CD4-positive, CD25-positive, alpha-beta regulatory T cell (primary cell): ENCODE measurements at regions not wholly inside any gene's neighbourhood (a gene's known extent, or its start where the extent isn't known, plus 50 kb on each side); places are given as distances from the start of the nearest gene placed in this dataset.

Source experiments
- ATAC-seq, 2 donors: fragments of 150-1000 bp; cut with Tn5 transposase; one replicate each; pipeline ENCODE4 v1.10.0; 2021; ENCODE audit warnings: low read depth in 2 of 2, moderate number of reproducible peaks in 2 of 2, moderate library complexity in 1 of 2
- DNase-seq, 3 donors: peaks; one replicate each; pipeline versions ENCODE4 v3.0.0 to v3.0.0-alpha.2; 2012 to 2022; ENCODE audit warnings: mixed read lengths in 1 of 3
- H3K27ac ChIP-seq: one replicate; pipeline ENCODE4 v1.7.0; 2013; ENCODE audit warnings: mild to moderate bottlenecking, low read length; ENCODE audit not compliant: insufficient read depth, poor library complexity, severe bottlenecking
- H3K27me3 ChIP-seq: one replicate; pipeline ENCODE4 v1.7.0; 2013; ENCODE audit warnings: low read length; ENCODE audit not compliant: control insufficient read depth, insufficient read depth
- H3K36me3 ChIP-seq: one replicate; pipeline ENCODE4 v1.7.0; 2013; ENCODE audit warnings: mild to moderate bottlenecking, low read length, moderate library complexity; ENCODE audit not compliant: control insufficient read depth, insufficient read depth
- H3K4me1 ChIP-seq: 2 replicates; pipeline ENCODE4 v1.7.0; 2013; ENCODE audit warnings: mild to moderate bottlenecking, low read length; ENCODE audit not compliant: insufficient read depth, control insufficient read depth, poor library complexity, severe bottlenecking
- H3K4me3 ChIP-seq: one replicate; pipeline ENCODE4 v1.7.0; 2013; ENCODE audit warnings: low read depth, mild to moderate bottlenecking, low read length, moderate library complexity
- H3K9me3 ChIP-seq, 2 experiments: 1 replicate in 1 of 2; 2 replicates in 1 of 2; pipeline ENCODE4 v1.7.0; 2013; ENCODE audit warnings: low read length in 2 of 2, mild to moderate bottlenecking in 1 of 2, moderate library complexity in 1 of 2; ENCODE audit not compliant: control insufficient read depth in 2 of 2
- H3K27ac Mint-ChIP-seq, 3 donors: one replicate each; pipeline ENCODE4 v1.8.0; 2020 to 2022; ENCODE audit warnings: mild to moderate bottlenecking in 3 of 3, mixed read lengths in 3 of 3, moderate library complexity in 2 of 3
- H3K27me3 Mint-ChIP-seq: one replicate; pipeline ENCODE4 v1.8.0; 2022; ENCODE audit warnings: mild to moderate bottlenecking, mixed read lengths
- H3K36me3 Mint-ChIP-seq: one replicate; pipeline ENCODE4 v1.8.0; 2020; ENCODE audit warnings: mixed read lengths
- H3K4me1 Mint-ChIP-seq, 4 donors: one replicate each; pipeline ENCODE4 v1.8.0; 2020 to 2022; ENCODE audit warnings: mixed read lengths in 4 of 4, mild to moderate bottlenecking in 1 of 4
- H3K4me3 Mint-ChIP-seq, 4 donors: one replicate each; pipeline ENCODE4 v1.8.0; 2020 to 2022; ENCODE audit warnings: mild to moderate bottlenecking in 4 of 4, mixed read lengths in 4 of 4, moderate library complexity in 3 of 4
- H3K9me3 Mint-ChIP-seq, 7 donors: one replicate each; pipeline ENCODE4 v1.8.0; 2020 to 2022; ENCODE audit warnings: mixed read lengths in 7 of 7, mild to moderate bottlenecking in 3 of 7, moderate library complexity in 2 of 7

- Mint-ChIP-seq H3K9me3 (peaks cover 0 to 3% (median 0%) of the 10 kb centered on the region in 7 donors), H3K4me1 (no peaks in the 10 kb centered on the region), H3K4me3 (no peak overlapping the region), H3K36me3 (no peaks in the 10 kb centered on the region), H3K27ac (no peak overlapping the region), H3K27me3 (no peaks in the 10 kb centered on the region)
- no peak overlapping the region for H3K27ac ChIP-seq
- H3K4me1 ChIP-seq = no peaks in the 10 kb centered on the region
- H3K9me3 ChIP-seq = no peaks in the 10 kb centered on the region
- no peaks in the 10 kb centered on the region for H3K27me3 ChIP-seq
- DNase-seq = no peak
- no peak for ATAC-seq
- H3K4me3 ChIP-seq = no peak overlapping the region
- H3K36me3 ChIP-seq = no peaks in the 10 kb centered on the region
Observed at GRCh38 chrX:74160358-74160757, 143.6 kb upstream of the ZCCHC13 start.

- H3K4me1 Mint-ChIP-seq = peaks cover 0 to 6% (median 2%) of the 10 kb centered on the region in 4 donors
- no peak overlapping the region for H3K27ac Mint-ChIP-seq
- Histone ChIP-seq H3K4me3 (no peak overlapping the region), H3K27me3 (no peaks in the 10 kb centered on the region), H3K9me3 (no peaks in the 10 kb centered on the region), H3K4me1 (no peaks in the 10 kb centered on the region), H3K36me3 (no peaks in the 10 kb centered on the region), H3K27ac (no peak overlapping the region)
- ATAC-seq = no peak
- H3K36me3 Mint-ChIP-seq = no peaks in the 10 kb centered on the region
- peaks cover 0 to 2% (median 0%) of the 10 kb centered on the region in 7 donors for H3K9me3 Mint-ChIP-seq
- H3K27me3 Mint-ChIP-seq = no peaks in the 10 kb centered on the region
- DNase-seq = no peak
- H3K4me3 Mint-ChIP-seq = no peak overlapping the region
Observed at GRCh38 chrX:74147439-74147838, 156.5 kb upstream of the ZCCHC13 start.

GRCh38 chrX:74138943-74139342 lies 165.0 kb upstream of the ZCCHC13 start:
- Mint-ChIP-seq H3K4me3 (no peak overlapping the region), H3K4me1 (no peaks in the 10 kb centered on the region), H3K27me3 (no peaks in the 10 kb centered on the region), H3K27ac (no peak overlapping the region), H3K36me3 (no peaks in the 10 kb centered on the region), H3K9me3 (peaks cover 0 to 2% (median 0%) of the 10 kb centered on the region in 7 donors)
- Histone ChIP-seq H3K27ac (no peak overlapping the region), H3K4me1 (no peaks in the 10 kb centered on the region), H3K36me3 (no peaks in the 10 kb centered on the region), H3K27me3 (no peaks in the 10 kb centered on the region), H3K9me3 (no peaks in the 10 kb centered on the region), H3K4me3 (no peak overlapping the region)
- ATAC-seq (no peak), DNase-seq (no peak)

- Histone ChIP-seq H3K4me3 (no peak overlapping the region), H3K36me3 (no peaks in the 10 kb centered on the region), H3K4me1 (no peaks in the 10 kb centered on the region), H3K27ac (no peak overlapping the region), H3K27me3 (no peaks in the 10 kb centered on the region), H3K9me3 (no peaks in the 10 kb centered on the region)
- ATAC-seq (no peak), DNase-seq (peak in 2 of 3 donors; percentile 61 to 63)
- Mint-ChIP-seq H3K9me3 (no peaks in the 10 kb centered on the region), H3K4me1 (no peaks in the 10 kb centered on the region), H3K36me3 (peaks cover 7% of the 10 kb centered on the region), H3K4me3 (no peak overlapping the region), H3K27me3 (no peaks in the 10 kb centered on the region), H3K27ac (no peak overlapping the region)
Observed at GRCh38 chrX:74133156-74133796, 170.7 kb upstream of the ZCCHC13 start.

GRCh38 chrX:74132280-74132679 lies 171.7 kb upstream of the ZCCHC13 start:
- no peaks in the 10 kb centered on the region for H3K27me3 Mint-ChIP-seq
- no peaks in the 10 kb centered on the region for H3K4me1 ChIP-seq
- no peak overlapping the region for H3K4me3 Mint-ChIP-seq
- no peak overlapping the region for H3K4me3 ChIP-seq
- H3K27ac ChIP-seq = no peak overlapping the region
- H3K27ac Mint-ChIP-seq = no peak overlapping the region
- H3K9me3 Mint-ChIP-seq = no peaks in the 10 kb centered on the region
- peaks cover 7% of the 10 kb centered on the region for H3K36me3 Mint-ChIP-seq
- DNase-seq = no peak
- no peaks in the 10 kb centered on the region for H3K9me3 ChIP-seq
- H3K27me3 ChIP-seq = no peaks in the 10 kb centered on the region
- H3K4me1 Mint-ChIP-seq = no peaks in the 10 kb centered on the region
- no peak for ATAC-seq
- H3K36me3 ChIP-seq = no peaks in the 10 kb centered on the region

- H3K9me3 Mint-ChIP-seq = peaks cover 0 to 1% (median 0%) of the 10 kb centered on the region in 7 donors
- no peak overlapping the region for H3K4me3 Mint-ChIP-seq
- no peaks in the 10 kb centered on the region for H3K27me3 Mint-ChIP-seq
- Histone ChIP-seq H3K4me1 (no peaks in the 10 kb centered on the region), H3K9me3 (peaks cover 0 to 2% of the 10 kb centered on the region in 2 experiments), H3K27me3 (no peaks in the 10 kb centered on the region), H3K36me3 (peaks cover 3% of the 10 kb centered on the region), H3K4me3 (no peak overlapping the region), H3K27ac (no peak overlapping the region)
- no peaks in the 10 kb centered on the region for H3K4me1 Mint-ChIP-seq
- no peak overlapping the region for H3K27ac Mint-ChIP-seq
- no peak for ATAC-seq
- no peak for DNase-seq
- no peaks in the 10 kb centered on the region for H3K36me3 Mint-ChIP-seq
Observed at GRCh38 chrX:74119016-74119910, 184.7 kb upstream of the ZCCHC13 start.

GRCh38 chrX:74117962-74118902 lies 185.7 kb upstream of the ZCCHC13 start:
- H3K9me3 ChIP-seq = peaks cover 0 to 2% of the 10 kb centered on the region in 2 experiments
- H3K27ac ChIP-seq = no peak overlapping the region
- no peaks in the 10 kb centered on the region for H3K4me1 Mint-ChIP-seq
- no peak for ATAC-seq
- H3K9me3 Mint-ChIP-seq = peaks cover 0 to 1% (median 0%) of the 10 kb centered on the region in 7 donors
- H3K36me3 ChIP-seq = peaks cover 3% of the 10 kb centered on the region
- H3K4me1 ChIP-seq = no peaks in the 10 kb centered on the region
- no peaks in the 10 kb centered on the region for H3K36me3 Mint-ChIP-seq
- H3K4me3 Mint-ChIP-seq = no peak overlapping the region
- no peaks in the 10 kb centered on the region for H3K27me3 Mint-ChIP-seq
- H3K27me3 ChIP-seq = no peaks in the 10 kb centered on the region
- no peak for DNase-seq
- H3K4me3 ChIP-seq = no peak overlapping the region
- H3K27ac Mint-ChIP-seq = no peak overlapping the region
